ENCODE measurements at regions not wholly inside any gene's neighbourhood (a gene's known extent, or its start where the extent isn't known, plus 50 kb on each side); places are given as distances from the start of the nearest gene placed in this dataset.
"Not testable (repeated sequence)": the region's sequence is repeated elsewhere in the genome, so short reads cannot be mapped to it uniquely, and the experiment has no call there.

DNA sequence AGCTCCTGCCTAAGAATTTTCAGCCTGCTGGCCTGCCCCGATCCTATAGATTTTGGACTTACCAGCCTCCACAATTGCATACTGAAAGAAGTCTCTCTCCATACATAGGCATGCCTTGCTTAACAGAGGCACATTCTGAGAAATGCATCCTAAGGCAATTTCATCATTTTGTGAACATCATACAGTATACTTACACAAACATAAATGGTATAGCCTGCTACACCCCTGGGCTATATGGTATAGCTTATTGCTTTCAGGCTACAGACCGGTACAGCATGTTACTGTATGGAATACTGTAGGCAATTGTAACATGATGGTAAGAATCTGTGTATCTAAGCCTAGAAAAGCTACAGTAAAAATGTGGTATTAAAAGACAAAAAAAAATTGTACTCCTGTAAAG lies 174.7 kb downstream of the NRIP1 start:
- Histone ChIP-seq H3K36me3 (no peaks in the 10 kb centered on the region), H3K4me3 (no peak overlapping the region), H3K4me1 (peaks cover 0 to 4% (median 1%) of the 10 kb centered on the region in 4 donors), H3K27ac (no peak overlapping the region), H3K27me3 (no peaks in the 10 kb centered on the region), H3K9me3 (no peaks in the 10 kb centered on the region)
- TF ChIP-seq POLR2AphosphoS5 (IDR thresholded peaks at IDR 0.05) (no peak), POLR2A (IDR thresholded peaks at IDR 0.05) (no peak), EP300 (IDR thresholded peaks at IDR 0.05) (no peak), CTCF (IDR thresholded peaks at IDR 0.05) (no peak)
- DNase-seq (no peak), ATAC-seq (ENCODE audit: low FRiP score in 2 of 2) (no peak)
- WGBS, 2 donors, result 98 to 100% methylated on average over 2 of the region's 2 CpGs

DNA sequence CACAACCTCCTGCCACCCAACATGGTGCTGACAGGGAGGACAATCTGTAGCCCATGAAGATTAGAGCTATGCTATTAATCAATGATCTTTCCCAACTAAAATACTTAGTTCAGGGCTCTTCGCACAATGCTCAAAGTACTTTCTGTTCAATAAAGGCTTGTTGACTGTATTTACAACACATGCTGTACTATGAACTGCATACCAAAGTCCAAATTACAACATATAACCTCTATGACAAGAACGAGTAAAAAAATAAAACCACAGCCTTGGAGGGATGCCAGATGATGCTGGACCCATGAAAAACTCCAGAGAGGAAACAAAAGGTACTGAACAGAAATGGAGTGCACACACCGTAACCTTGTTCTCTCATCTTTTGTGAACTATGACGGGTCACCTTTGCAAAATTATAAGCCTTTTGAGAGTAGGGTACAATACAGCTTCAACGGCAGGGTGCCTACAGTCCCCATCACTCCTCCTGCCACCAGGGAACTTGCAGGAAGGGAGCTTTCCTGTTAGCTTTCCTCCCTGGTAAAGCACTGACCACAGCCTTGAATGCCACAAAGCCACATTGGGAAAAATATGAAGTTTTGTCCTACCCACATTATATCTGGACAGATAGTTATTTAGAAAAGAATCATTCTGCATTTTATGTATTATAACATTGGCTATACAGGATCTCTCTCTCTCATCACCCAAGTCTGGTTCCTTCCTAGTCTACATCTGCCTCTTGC lies 175.6 kb downstream of the NRIP1 start:
- TF ChIP-seq POLR2A (IDR thresholded peaks at IDR 0.05) (no peak), EP300 (IDR thresholded peaks at IDR 0.05) (no peak), CTCF (IDR thresholded peaks at IDR 0.05) (no peak), POLR2AphosphoS5 (IDR thresholded peaks at IDR 0.05) (no peak)
- Histone ChIP-seq H3K4me1 (peaks cover 0 to 4% (median 1%) of the 10 kb centered on the region in 4 donors), H3K27me3 (no peaks in the 10 kb centered on the region), H3K4me3 (no peak overlapping the region), H3K36me3 (no peaks in the 10 kb centered on the region), H3K9me3 (no peaks in the 10 kb centered on the region), H3K27ac (no peak overlapping the region)
- DNase-seq, result no peak
- no peak for ATAC-seq (ENCODE audit: low FRiP score in 2 of 2)
- WGBS, 2 donors, result 63 to 67% methylated on average over 5 of the region's 5 CpGs

DNA sequence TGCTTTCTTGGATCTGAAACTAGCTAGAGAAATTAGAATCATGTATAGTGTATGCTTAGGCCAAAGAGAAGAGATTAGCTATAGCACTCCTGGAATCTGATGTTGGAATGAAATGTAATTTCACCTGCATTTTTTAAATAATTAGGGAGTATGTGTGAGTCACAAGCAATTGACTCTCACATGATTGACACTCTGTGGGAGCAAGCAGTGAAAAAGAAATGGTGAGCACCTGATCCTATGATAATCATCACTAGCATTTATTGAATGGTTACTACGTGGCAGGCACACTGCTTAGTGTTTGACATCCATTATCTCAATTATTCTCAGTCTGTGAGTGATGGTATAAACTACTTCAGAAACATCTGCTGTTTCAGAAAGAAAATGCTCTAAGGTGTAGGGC lies 176.6 kb downstream of the NRIP1 start:
- DNase-seq (no peak), ATAC-seq (ENCODE audit: low FRiP score in 2 of 2) (no peak)
- WGBS, 2 donors, result 67 to 78% methylated on average over 1 of the region's 1 CpG
- no peak for TF ChIP-seq EP300 (IDR thresholded peaks at IDR 0.05)
- no peak for TF ChIP-seq CTCF (IDR thresholded peaks at IDR 0.05)
- no peak for TF ChIP-seq POLR2A (IDR thresholded peaks at IDR 0.05)
- TF ChIP-seq POLR2AphosphoS5 (IDR thresholded peaks at IDR 0.05), result no peak
- Histone ChIP-seq H3K4me3 (no peak overlapping the region), H3K4me1 (peaks cover 0 to 4% (median 1%) of the 10 kb centered on the region in 4 donors), H3K27ac (no peak overlapping the region), H3K27me3 (no peaks in the 10 kb centered on the region), H3K36me3 (no peaks in the 10 kb centered on the region), H3K9me3 (no peaks in the 10 kb centered on the region)

DNA sequence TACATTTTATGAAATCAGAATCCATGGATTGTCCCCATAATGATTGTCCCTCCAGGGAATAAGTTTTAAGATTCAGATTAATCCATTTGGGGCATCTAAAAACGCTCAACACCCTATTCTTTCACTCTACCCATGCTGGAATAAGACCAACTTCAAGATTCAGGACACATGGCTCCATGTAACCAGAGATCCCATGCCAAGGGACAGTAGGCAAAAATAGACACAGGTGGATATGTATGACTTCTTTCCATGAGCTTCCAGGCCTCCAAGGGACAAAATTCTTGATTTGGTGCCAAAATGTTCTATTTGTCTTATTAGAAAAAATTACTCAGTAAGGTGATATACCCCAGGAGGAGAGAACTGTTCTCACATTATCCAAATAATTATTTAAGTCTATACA lies 178.8 kb downstream of the NRIP1 start:
- no peaks in the 10 kb centered on the region for H3K9me3 ChIP-seq
- ATAC-seq (ENCODE audit: low FRiP score in 2 of 2) (no peak), DNase-seq (no peak)
- no peak overlapping the region for H3K27ac ChIP-seq
- no peak overlapping the region for H3K4me3 ChIP-seq
- no peaks in the 10 kb centered on the region for H3K27me3 ChIP-seq
- no peak for TF ChIP-seq POLR2A (IDR thresholded peaks at IDR 0.05)
- TF ChIP-seq CTCF (IDR thresholded peaks at IDR 0.05), result no peak
- no peak for TF ChIP-seq EP300 (IDR thresholded peaks at IDR 0.05)
- TF ChIP-seq POLR2AphosphoS5 (IDR thresholded peaks at IDR 0.05), result no peak
- 70 to 88% methylated on average over 1 of the region's 1 CpG for WGBS, 2 donors
- H3K4me1 ChIP-seq, result peaks cover 0 to 4% (median 1%) of the 10 kb centered on the region in 4 donors
- no peaks in the 10 kb centered on the region for H3K36me3 ChIP-seq

- TF ChIP-seq EP300 (IDR thresholded peaks at IDR 0.05), result no peak
- no peak for TF ChIP-seq POLR2A (IDR thresholded peaks at IDR 0.05)
- no peak for TF ChIP-seq POLR2AphosphoS5 (IDR thresholded peaks at IDR 0.05)
- TF ChIP-seq CTCF (IDR thresholded peaks at IDR 0.05), result no peak
- ATAC-seq (ENCODE audit: low FRiP score in 2 of 2), result no peak
- 75 to 94% methylated on average over 1 of the region's 1 CpG for WGBS, 2 donors
- DNase-seq, result no peak
- Histone ChIP-seq H3K27me3 (no peaks in the 10 kb centered on the region), H3K4me3 (no peak overlapping the region), H3K4me1 (peaks cover 0 to 3% (median 0%) of the 10 kb centered on the region in 4 donors), H3K27ac (no peak overlapping the region), H3K36me3 (no peaks in the 10 kb centered on the region), H3K9me3 (no peaks in the 10 kb centered on the region)
Measured at GRCh38 chr21:14883351-14883750, 181.4 kb downstream of the NRIP1 start.

- ATAC-seq (ENCODE audit: low FRiP score in 2 of 2); H3K27ac ChIP-seq; H3K4me3 ChIP-seq; DNase-seq; H3K36me3 ChIP-seq; H3K4me1 ChIP-seq; H3K9me3 ChIP-seq; H3K27me3 ChIP-seq: not testable (repeated sequence)
- 83 to 89% methylated on average over 5 of the region's 5 CpGs for WGBS, 2 donors
Measured at GRCh38 chr21:14882545-14882944, 182.3 kb downstream of the NRIP1 start.
